ENCODE measurements at regions not wholly inside any gene's neighbourhood (a gene's known extent, or its start where the extent isn't known, plus 50 kb on each side); places are given as distances from the start of the nearest gene placed in this dataset.

DNA sequence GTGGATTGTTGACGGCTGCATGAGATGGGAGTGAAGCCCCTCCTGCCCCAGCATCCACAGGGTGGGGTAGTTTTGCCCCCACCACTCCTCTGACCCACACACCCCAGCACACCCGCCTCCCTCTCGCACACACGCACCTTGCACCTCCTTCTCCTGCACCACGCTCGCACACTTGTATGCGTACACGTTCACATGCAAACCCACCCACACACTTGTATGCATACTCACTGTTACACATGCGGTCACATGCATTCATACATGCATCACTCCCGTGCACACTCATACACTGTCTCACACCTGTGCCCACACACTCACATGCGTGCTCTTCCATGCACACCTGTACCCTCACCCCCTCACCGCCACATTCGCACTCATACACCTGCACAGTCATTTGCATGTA is 70.5 kb upstream of the CIBAR2 start:
- TF ChIP-seq CTCF (conservative IDR thresholded peaks at IDR 0.05) (no peak), ZFX (IDR thresholded peaks at IDR 0.05) (no peak)

All from C4-2B (cell line).